Stomach (tissue), 8 donors: ENCODE measurements at regions not wholly inside any gene's neighbourhood (a gene's known extent, or its start where the extent isn't known, plus 50 kb on each side); places are given as distances from the start of the nearest gene placed in this dataset.

ENCODE experiments used
- DNase-seq, 2 donors: peaks; one replicate each; pipeline versions ENCODE4 v3.0.0 to v3.0.0-alpha.2; 2013 to 2019
- H3K27ac ChIP-seq, 5 donors: fragments of 200-600 bp in 4 of 5; sonication (generic) in 4 of 5; one replicate each; pipeline ENCODE4 v1.5.1; 2013 to 2019; ENCODE audit warnings: mild to moderate bottlenecking in 1 of 5, moderate library complexity in 1 of 5
- H3K27me3 ChIP-seq, 3 donors: fragments of 200-600 bp; sonication (generic); one replicate each; pipeline ENCODE4 v1.5.1; 2017 to 2019; ENCODE audit warnings: mixed run types in 1 of 3
- H3K36me3 ChIP-seq, 4 donors: fragments of 200-600 bp; sonication (generic); 1 replicate in 3 of 4; 2 replicates in 1 of 4; pipeline ENCODE4 v1.5.1; 2016 to 2019
- H3K4me1 ChIP-seq, 4 donors: fragments of 200-600 bp; sonication (generic); one replicate each; pipeline ENCODE4 v1.5.1; 2016 to 2019
- H3K4me3 ChIP-seq, 4 donors: fragments of 200-600 bp; sonication (generic) in 3 of 4; one replicate each; pipeline ENCODE4 v1.5.1; 2016 to 2019; ENCODE audit warnings: mild to moderate bottlenecking in 1 of 4
- H3K9me3 ChIP-seq, 4 donors: fragments of 200-600 bp; sonication (generic); one replicate each; pipeline ENCODE4 v1.5.1; 2016 to 2019
- EP300 ChIP-seq: sonication (generic); formaldehyde crosslinking; IDR thresholded peaks from one replicate; pipeline ENCODE4 v1.6.1; 2017; ENCODE audit warnings: antibody characterized with exemption
- POLR2A ChIP-seq, 4 donors: fragments of 450-650 bp; IDR thresholded peaks; one replicate each; pipeline ENCODE4 v1.6.1; 2016; ENCODE audit warnings: antibody characterized with exemption in 4 of 4, control low read depth in 2 of 4, mild to moderate bottlenecking in 1 of 4, moderate library complexity in 1 of 4
- POLR2AphosphoS5 ChIP-seq, 3 donors: sonication (generic); formaldehyde crosslinking; IDR thresholded peaks; one replicate each; pipeline ENCODE4 v1.6.1; 2016; ENCODE audit warnings: antibody characterized with exemption in 3 of 3
- WGBS, 5 donors: extraction: QIAGEN DNeasy Blood & Tissue Kit in 3 of 5; methylation state at CpG; one replicate each; pipeline versions ENCODE4 v1.1.5 to v1.1.7; 2013 to 2018; 5-methylcytosine and 5-hydroxymethylcytosine counted together
- intact Hi-C: fragments of 100-400 bp; cut with DNase I; formaldehyde crosslinking; loops from one replicate; pipeline ENCODE4 v1.15.1; 2023; ENCODE audit warnings: low total_unique reads
- TF ChIP-seq, protein P1 (sequence below), 7 experiments: fragments of 450-650 bp in 4 of 7; fragments of 200-600 bp in 3 of 7; sonication (generic) in 3 of 7; IDR thresholded peaks; one replicate each; pipeline ENCODE4 v1.5.1; 2016 to 2019; ENCODE audit warnings: antibody characterized with exemption in 7 of 7, control low read depth in 2 of 7, mild to moderate bottlenecking in 1 of 7
- donor health status: healthy with polysubstance abuse.
- donor health status: Bipolar disorder and iron deficiency.
- donor health status: healthy.

DNA sequence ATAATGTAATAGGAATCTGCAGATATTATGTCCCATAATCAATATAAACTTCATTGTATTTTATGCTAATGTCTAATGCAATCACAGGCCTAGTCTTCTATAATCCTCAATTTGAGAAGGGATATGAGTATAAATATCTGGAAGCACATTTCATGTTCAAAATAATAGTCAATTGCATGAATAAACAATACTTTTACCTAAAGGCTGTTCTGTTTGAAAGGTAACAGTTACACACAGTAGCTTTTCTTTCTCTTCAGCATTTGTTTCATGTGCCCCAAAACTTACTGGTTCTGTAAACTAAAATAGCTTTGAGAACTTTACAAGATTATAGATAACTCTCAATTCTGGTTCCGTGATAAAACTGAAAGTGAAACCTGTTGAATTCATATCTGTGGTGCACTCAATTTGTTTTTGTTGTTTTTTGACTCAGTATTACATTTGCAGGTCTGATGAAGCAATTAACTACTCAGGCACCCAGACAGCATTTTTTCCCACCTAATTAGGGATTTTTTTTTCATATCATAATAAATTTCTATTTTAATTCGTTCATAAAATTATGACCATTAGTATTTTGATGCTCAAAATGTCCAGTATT, 1193.8 kb downstream of the SLITRK1 start:
- intact Hi-C loops = no loop called here
- H3K27me3 ChIP-seq = no peaks in the 10 kb centered on the region
- H3K36me3 ChIP-seq = no peaks in the 10 kb centered on the region
- no peaks in the 10 kb centered on the region for H3K4me1 ChIP-seq
- peak overlapping the region; percentile 3 to 33 (median 20) for H3K4me3 ChIP-seq
- no peaks in the 10 kb centered on the region for H3K9me3 ChIP-seq
- peak in 1 of 2 donors; percentile 2 for DNase-seq
- TF ChIP-seq EP300 (no peak), POLR2AphosphoS5 (IDR thresholded peaks at IDR 0.05) (no peak), POLR2A (IDR thresholded peaks at IDR 0.05) (no peak)
- TF ChIP-seq, protein P1, sequence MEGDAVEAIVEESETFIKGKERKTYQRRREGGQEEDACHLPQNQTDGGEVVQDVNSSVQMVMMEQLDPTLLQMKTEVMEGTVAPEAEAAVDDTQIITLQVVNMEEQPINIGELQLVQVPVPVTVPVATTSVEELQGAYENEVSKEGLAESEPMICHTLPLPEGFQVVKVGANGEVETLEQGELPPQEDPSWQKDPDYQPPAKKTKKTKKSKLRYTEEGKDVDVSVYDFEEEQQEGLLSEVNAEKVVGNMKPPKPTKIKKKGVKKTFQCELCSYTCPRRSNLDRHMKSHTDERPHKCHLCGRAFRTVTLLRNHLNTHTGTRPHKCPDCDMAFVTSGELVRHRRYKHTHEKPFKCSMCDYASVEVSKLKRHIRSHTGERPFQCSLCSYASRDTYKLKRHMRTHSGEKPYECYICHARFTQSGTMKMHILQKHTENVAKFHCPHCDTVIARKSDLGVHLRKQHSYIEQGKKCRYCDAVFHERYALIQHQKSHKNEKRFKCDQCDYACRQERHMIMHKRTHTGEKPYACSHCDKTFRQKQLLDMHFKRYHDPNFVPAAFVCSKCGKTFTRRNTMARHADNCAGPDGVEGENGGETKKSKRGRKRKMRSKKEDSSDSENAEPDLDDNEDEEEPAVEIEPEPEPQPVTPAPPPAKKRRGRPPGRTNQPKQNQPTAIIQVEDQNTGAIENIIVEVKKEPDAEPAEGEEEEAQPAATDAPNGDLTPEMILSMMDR (IDR thresholded peaks at IDR 0.05) = no peak
- WGBS, 5 donors = 25 to 29% (median 26%) methylated on average over 2 of the region's 2 CpGs
- no peak overlapping the region for H3K27ac ChIP-seq

DNA sequence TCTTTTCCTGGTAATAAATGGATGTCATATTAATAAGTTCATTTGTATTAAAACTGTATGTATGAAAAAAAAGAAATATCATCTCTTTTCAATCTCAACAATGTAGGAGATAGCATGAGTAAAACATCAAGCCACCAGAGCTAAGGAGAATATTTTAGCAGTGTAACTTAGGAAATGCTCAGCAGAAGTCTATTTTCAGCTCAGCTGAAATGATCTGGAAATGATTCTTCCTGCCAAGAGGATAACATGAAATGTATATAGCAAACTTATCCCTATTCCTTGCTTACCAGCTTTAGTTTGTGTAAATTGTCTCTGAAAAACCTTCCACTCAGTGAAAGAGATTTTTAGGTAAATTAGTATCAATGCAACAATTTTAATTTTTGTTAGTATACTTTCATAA, 1194.4 kb downstream of the SLITRK1 start:
- H3K4me3 ChIP-seq = peak overlapping the region in 1 of 4 donors; percentile 33
- no peaks in the 10 kb centered on the region for H3K9me3 ChIP-seq
- H3K36me3 ChIP-seq = no peaks in the 10 kb centered on the region
- no peaks in the 10 kb centered on the region for H3K4me1 ChIP-seq
- H3K27ac ChIP-seq = no peak overlapping the region
- no peaks in the 10 kb centered on the region for H3K27me3 ChIP-seq
- peak in 1 of 2 donors; percentile 5 for DNase-seq
- TF ChIP-seq POLR2AphosphoS5 (IDR thresholded peaks at IDR 0.05) = no peak
- no peak for TF ChIP-seq EP300
- no peak for TF ChIP-seq POLR2A (IDR thresholded peaks at IDR 0.05)
- TF ChIP-seq, protein P1 (IDR thresholded peaks at IDR 0.05) = no peak
- intact Hi-C loops = no loop called here

DNA sequence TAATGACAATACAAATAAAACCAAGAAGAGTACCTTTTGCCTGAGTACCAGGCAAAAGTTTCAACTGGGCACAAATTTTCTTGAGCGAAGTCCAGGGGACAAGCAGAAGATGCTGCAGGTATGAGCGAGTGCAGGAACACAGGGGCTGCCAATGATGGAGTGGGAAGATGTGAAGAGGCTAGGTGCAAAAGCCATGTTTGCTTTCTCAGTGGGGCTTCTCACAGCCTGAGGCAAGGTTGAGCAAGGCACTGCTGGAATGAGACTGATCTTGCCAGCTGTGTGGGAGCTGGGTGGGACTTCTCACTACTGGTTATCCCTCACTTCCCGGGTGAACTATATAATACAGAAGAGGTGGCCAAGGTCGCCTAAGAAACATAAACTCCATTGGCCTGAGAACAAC, 1200.7 kb downstream of the SLITRK1 start:
- Histone ChIP-seq H3K9me3 (peaks cover 0 to 9% (median 2%) of the 10 kb centered on the region in 4 donors), H3K4me1 (no peaks in the 10 kb centered on the region), H3K4me3 (no peak overlapping the region), H3K27me3 (no peaks in the 10 kb centered on the region), H3K27ac (no peak overlapping the region), H3K36me3 (no peaks in the 10 kb centered on the region)
- no peak for DNase-seq
- intact Hi-C loops = no loop called here
- TF ChIP-seq EP300 (no peak), POLR2AphosphoS5 (IDR thresholded peaks at IDR 0.05) (no peak)
- WGBS, 5 donors = 51 to 71% (median 56%) methylated on average over 4 of the region's 4 CpGs

DNA sequence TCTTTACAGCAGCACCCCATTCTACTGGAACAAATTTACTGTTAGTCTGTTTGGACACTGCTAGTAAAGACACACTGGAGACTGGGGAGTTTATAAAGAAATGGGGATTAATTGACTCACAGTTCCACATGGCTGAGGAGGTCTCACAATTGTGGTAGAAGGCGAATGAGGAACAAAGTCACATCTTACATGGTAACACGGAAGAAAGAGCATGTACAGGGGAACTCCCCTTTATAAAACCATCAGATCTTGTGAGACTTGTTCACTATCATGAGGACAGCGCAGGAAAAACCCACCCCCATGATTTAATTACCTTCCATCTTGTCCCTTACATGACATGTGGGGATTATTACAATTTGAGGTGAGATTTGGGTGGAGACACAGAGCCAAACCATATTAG, 1204.2 kb downstream of the SLITRK1 start:
- Histone ChIP-seq H3K4me3 (no peak overlapping the region), H3K4me1 (no peaks in the 10 kb centered on the region), H3K27ac (no peak overlapping the region), H3K27me3 (no peaks in the 10 kb centered on the region), H3K36me3 (no peaks in the 10 kb centered on the region), H3K9me3 (peaks cover 0 to 9% (median 2%) of the 10 kb centered on the region in 4 donors)
- TF ChIP-seq EP300 (no peak), POLR2AphosphoS5 (IDR thresholded peaks at IDR 0.05) (no peak), POLR2A (IDR thresholded peaks at IDR 0.05) (no peak)
- TF ChIP-seq, protein P1 (IDR thresholded peaks at IDR 0.05) = no peak
- no peak for DNase-seq
- WGBS, 5 donors = 73 to 89% (median 84%) methylated on average over 3 of the region's 3 CpGs
- intact Hi-C loops = no loop called here

DNA sequence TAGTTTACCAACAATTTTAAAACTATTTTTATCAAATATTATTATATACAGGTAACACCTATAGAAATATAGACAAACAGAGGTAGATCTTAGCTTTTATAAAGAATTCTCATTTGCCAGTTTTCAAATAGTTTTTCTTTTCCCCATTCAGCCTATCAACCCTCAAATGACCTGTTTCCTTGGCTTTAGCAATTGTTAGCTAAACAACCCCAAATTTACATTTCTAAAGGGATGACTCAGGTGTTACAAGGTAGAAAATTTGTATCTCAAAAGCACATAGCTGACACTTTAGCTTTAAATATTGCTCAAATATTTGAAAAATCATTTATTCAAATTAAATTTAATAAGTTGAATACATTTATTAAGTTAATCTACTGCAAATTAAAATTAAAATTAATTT, 1207.2 kb downstream of the SLITRK1 start:
- no peak for DNase-seq
- no peak overlapping the region for H3K4me3 ChIP-seq
- no peaks in the 10 kb centered on the region for H3K4me1 ChIP-seq
- TF ChIP-seq EP300 (no peak), POLR2A (IDR thresholded peaks at IDR 0.05) (no peak)
- TF ChIP-seq, protein P1 (IDR thresholded peaks at IDR 0.05) = no peak
- no peaks in the 10 kb centered on the region for H3K36me3 ChIP-seq
- no peak overlapping the region for H3K27ac ChIP-seq
- intact Hi-C loops = no loop called here
- peaks cover 0 to 9% (median 2%) of the 10 kb centered on the region in 4 donors for H3K9me3 ChIP-seq
- no peaks in the 10 kb centered on the region for H3K27me3 ChIP-seq
